ENCODE measurements at regions not wholly inside any gene's neighbourhood (a gene's known extent, or its start where the extent isn't known, plus 50 kb on each side); places are given as distances from the start of the nearest gene placed in this dataset.

- Histone ChIP-seq H3K9me3 (ENCODE audit: low read length) (no peaks in the 10 kb centered on the region), H3K4me2 (ENCODE audit: low read length) (no peak overlapping the region), H3F3A (ENCODE audit: insufficient read depth, low read length) (no peaks in the 10 kb centered on the region), H3K4me3 (ENCODE audit: low read depth, low read length, poor library complexity, severe bottlenecking) (no peak overlapping the region), H3K79me2 (ENCODE audit: insufficient read depth, low read length) (no peaks in the 10 kb centered on the region), H3K9ac (ENCODE audit: low read length) (no peak overlapping the region), H4K20me1 (ENCODE audit: insufficient read depth, low read length) (no peaks in the 10 kb centered on the region), H3K27me3 (ENCODE audit: insufficient read depth, low read length) (no peaks in the 10 kb centered on the region), H3K36me3 (ENCODE audit: insufficient read depth, low read length) (no peaks in the 10 kb centered on the region), H2AFZ (ENCODE audit: low read length) (no peak overlapping the region), H3K4me1 (ENCODE audit: insufficient read depth, low read length, severe bottlenecking) (no peaks in the 10 kb centered on the region), H3K27ac (ENCODE audit: low read depth, low read length, poor library complexity, severe bottlenecking) (no peak overlapping the region), H3K9me2 (ENCODE audit: low read depth, low read length) (no peaks in the 10 kb centered on the region)
- no peak for TF ChIP-seq CTCF (IDR thresholded peaks at IDR 0.05; ENCODE audit: low read length)
- no peak for TF ChIP-seq EZH2 (IDR thresholded peaks at IDR 0.05; ENCODE audit: borderline replicate concordance, low read length)
Measured at GRCh38 chr20:58125726-58126125, 102.7 kb downstream of the ANKRD60 start.

GRCh38 chr20:58117944-58118343 is 110.5 kb downstream of the ANKRD60 start:
- Histone ChIP-seq H3K27ac (ENCODE audit: low read depth, low read length, poor library complexity, severe bottlenecking) (no peak overlapping the region), H3K27me3 (ENCODE audit: insufficient read depth, low read length) (peaks cover 4% of the 10 kb centered on the region; the same call in 1 of the 2 replicates), H3K9me3 (ENCODE audit: low read length) (no peaks in the 10 kb centered on the region), H3K4me1 (ENCODE audit: insufficient read depth, low read length, severe bottlenecking) (no peaks in the 10 kb centered on the region), H4K20me1 (ENCODE audit: insufficient read depth, low read length) (no peaks in the 10 kb centered on the region), H2AFZ (ENCODE audit: low read length) (no peak overlapping the region), H3K9me2 (ENCODE audit: low read depth, low read length) (no peaks in the 10 kb centered on the region), H3K36me3 (ENCODE audit: insufficient read depth, low read length) (no peaks in the 10 kb centered on the region), H3K9ac (ENCODE audit: low read length) (no peak overlapping the region), H3K4me3 (ENCODE audit: low read depth, low read length, poor library complexity, severe bottlenecking) (no peak overlapping the region), H3F3A (ENCODE audit: insufficient read depth, low read length) (no peaks in the 10 kb centered on the region), H3K79me2 (ENCODE audit: insufficient read depth, low read length) (no peaks in the 10 kb centered on the region), H3K4me2 (ENCODE audit: low read length) (no peak overlapping the region)
- TF ChIP-seq EZH2 (IDR thresholded peaks at IDR 0.05; ENCODE audit: borderline replicate concordance, low read length) (no peak), CTCF (IDR thresholded peaks at IDR 0.05; ENCODE audit: low read length) (no peak)

- Histone ChIP-seq H3K27me3 (ENCODE audit: insufficient read depth, low read length) (peaks cover 8% of the 10 kb centered on the region; the same call in 1 of the 2 replicates), H4K20me1 (ENCODE audit: insufficient read depth, low read length) (no peaks in the 10 kb centered on the region), H3K9ac (ENCODE audit: low read length) (no peak overlapping the region), H3K9me2 (ENCODE audit: low read depth, low read length) (no peaks in the 10 kb centered on the region), H3F3A (ENCODE audit: insufficient read depth, low read length) (no peaks in the 10 kb centered on the region), H3K79me2 (ENCODE audit: insufficient read depth, low read length) (no peaks in the 10 kb centered on the region), H3K4me3 (ENCODE audit: low read depth, low read length, poor library complexity, severe bottlenecking) (no peak overlapping the region), H3K27ac (ENCODE audit: low read depth, low read length, poor library complexity, severe bottlenecking) (no peak overlapping the region), H3K4me1 (ENCODE audit: insufficient read depth, low read length, severe bottlenecking) (no peaks in the 10 kb centered on the region), H3K4me2 (ENCODE audit: low read length) (no peak overlapping the region), H2AFZ (ENCODE audit: low read length) (no peak overlapping the region), H3K9me3 (ENCODE audit: low read length) (no peaks in the 10 kb centered on the region), H3K36me3 (ENCODE audit: insufficient read depth, low read length) (no peaks in the 10 kb centered on the region)
- TF ChIP-seq CTCF (IDR thresholded peaks at IDR 0.05; ENCODE audit: low read length) (no peak), EZH2 (IDR thresholded peaks at IDR 0.05; ENCODE audit: borderline replicate concordance, low read length) (no peak)
Measured at GRCh38 chr20:58116505-58116904, 111.9 kb downstream of the ANKRD60 start.

All from OCI-LY1 (cell line).